HFFc6 (cell line): ENCODE measurements at regions not wholly inside any gene's neighbourhood (a gene's known extent, or its start where the extent isn't known, plus 50 kb on each side); places are given as distances from the start of the nearest gene placed in this dataset.
"Not testable (repeated sequence)": the region's sequence is repeated elsewhere in the genome, so short reads cannot be mapped to it uniquely, and the experiment has no call there.

ENCODE experiments used
- DNase-seq: peaks from one replicate; pipeline ENCODE4 v3.0.0-alpha.2; 2018
- H3K27ac Mint-ChIP-seq: 2 replicates; pipeline ENCODE4 v1.8.0; 2020; ENCODE audit warnings: mild to moderate bottlenecking, mixed read lengths
- H3K27me3 Mint-ChIP-seq: 2 replicates; pipeline ENCODE4 v1.8.0; 2021; ENCODE audit warnings: mild to moderate bottlenecking, moderate library complexity, mixed read lengths; ENCODE audit not compliant: insufficient read depth
- H3K36me3 Mint-ChIP-seq: 2 replicates; pipeline ENCODE4 v1.8.0; 2021; ENCODE audit warnings: low read depth, mixed read lengths
- H3K4me1 Mint-ChIP-seq: 2 replicates; pipeline ENCODE4 v1.8.0; 2020; ENCODE audit warnings: low read depth, mixed read lengths
- H3K4me3 Mint-ChIP-seq: 2 replicates; pipeline ENCODE4 v1.8.0; 2020; ENCODE audit warnings: mild to moderate bottlenecking, moderate library complexity, mixed read lengths
- H3K9me3 Mint-ChIP-seq: 2 replicates; pipeline ENCODE4 v1.8.0; 2020; ENCODE audit warnings: mild to moderate bottlenecking, mixed read lengths
- CTCF ChIP-seq: fragments of 200-600 bp; sonication (generic); IDR thresholded peaks from 2 replicates; pipeline ENCODE4 v1.5.0; 2021; ENCODE audit warnings: antibody characterized with exemption, mild to moderate bottlenecking

- DNase-seq = no peak
- no peaks in the 10 kb centered on the region for H3K27me3 Mint-ChIP-seq
- no peak for TF ChIP-seq CTCF
- no peaks in the 10 kb centered on the region for H3K36me3 Mint-ChIP-seq
- H3K27ac Mint-ChIP-seq = no peak overlapping the region
- no peaks in the 10 kb centered on the region for H3K9me3 Mint-ChIP-seq
- peaks cover 16% of the 10 kb centered on the region for H3K4me1 Mint-ChIP-seq
- no peak overlapping the region for H3K4me3 Mint-ChIP-seq
Measured at GRCh38 chr20:52004018-52004417, 187.6 kb downstream of the ZFP64 start.

GRCh38 chr20:52003415-52003814 lies 188.2 kb downstream of the ZFP64 start:
- no peak overlapping the region for H3K27ac Mint-ChIP-seq
- no peak overlapping the region for H3K4me3 Mint-ChIP-seq
- no peaks in the 10 kb centered on the region for H3K27me3 Mint-ChIP-seq
- H3K36me3 Mint-ChIP-seq = no peaks in the 10 kb centered on the region
- H3K9me3 Mint-ChIP-seq = no peaks in the 10 kb centered on the region
- peaks cover 16% of the 10 kb centered on the region for H3K4me1 Mint-ChIP-seq
- no peak for TF ChIP-seq CTCF
- no peak for DNase-seq

- Mint-ChIP-seq H3K4me3 (no peak overlapping the region), H3K27me3 (no peaks in the 10 kb centered on the region), H3K9me3 (no peaks in the 10 kb centered on the region), H3K4me1 (peaks cover 16% of the 10 kb centered on the region), H3K27ac (no peak overlapping the region), H3K36me3 (no peaks in the 10 kb centered on the region)
- peak; percentile 48 for TF ChIP-seq CTCF
- DNase-seq = no peak
Measured at GRCh38 chr20:52001999-52002666, 189.4 kb downstream of the ZFP64 start.

DNA sequence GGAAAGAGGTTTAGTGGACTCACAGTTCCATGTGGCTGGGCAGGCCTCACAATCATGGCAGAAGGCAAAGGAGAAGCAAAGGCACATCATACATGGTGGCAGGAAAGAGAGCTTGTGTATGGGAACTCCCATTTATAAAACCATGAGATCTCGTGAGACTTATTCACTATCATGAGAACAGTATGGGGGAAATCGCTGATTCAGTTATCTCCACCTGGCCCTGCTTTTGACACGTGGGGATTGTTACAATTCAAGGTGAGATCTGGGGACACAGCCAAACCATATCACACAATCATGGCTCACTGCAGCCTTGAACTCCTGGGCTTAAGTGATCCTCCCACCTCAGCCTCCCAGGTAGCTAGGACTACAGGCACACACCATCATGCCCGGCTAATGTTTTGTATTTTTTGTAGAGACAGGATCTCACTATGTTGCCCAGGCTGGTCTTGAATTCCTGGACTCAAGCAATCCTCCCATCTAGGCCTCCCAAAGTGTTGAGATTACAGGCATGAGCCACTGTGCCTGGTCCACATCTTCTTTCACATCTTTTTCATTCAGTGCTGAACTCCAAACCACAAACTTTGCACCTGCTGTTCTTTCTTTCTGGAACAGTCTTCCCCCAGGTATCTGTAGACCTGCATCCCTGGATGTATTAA lies 194.2 kb downstream of the ZFP64 start:
- not testable (repeated sequence) for H3K27me3 Mint-ChIP-seq, H3K27ac Mint-ChIP-seq, DNase-seq, H3K36me3 Mint-ChIP-seq, H3K4me3 Mint-ChIP-seq, H3K9me3 Mint-ChIP-seq
- H3K4me1 Mint-ChIP-seq = peaks cover 20% of the 10 kb centered on the region

- TF ChIP-seq CTCF = no peak
- H3K4me1 Mint-ChIP-seq = peaks cover 12% of the 10 kb centered on the region
- no peak overlapping the region for H3K27ac Mint-ChIP-seq
- H3K27me3 Mint-ChIP-seq = no peaks in the 10 kb centered on the region; the same call in 1 of the 2 replicates
- H3K36me3 Mint-ChIP-seq = no peaks in the 10 kb centered on the region
- DNase-seq = no peak
- no peak overlapping the region for H3K4me3 Mint-ChIP-seq
- no peaks in the 10 kb centered on the region for H3K9me3 Mint-ChIP-seq
Measured at GRCh38 chr20:51995551-51995951, 193.2 kb upstream of the SALL4 start.

GRCh38 chr20:51994751-51995417 lies 192.6 kb upstream of the SALL4 start:
- Mint-ChIP-seq H3K9me3 (no peaks in the 10 kb centered on the region), H3K27me3 (no peaks in the 10 kb centered on the region; the same call in 1 of the 2 replicates), H3K36me3 (no peaks in the 10 kb centered on the region), H3K27ac (no peak overlapping the region), H3K4me1 (peaks cover 12% of the 10 kb centered on the region), H3K4me3 (peak overlapping the region; percentile 9; the same call in 1 of the 2 replicates)
- no peak for TF ChIP-seq CTCF
- no peak for DNase-seq
